Nephron (organoid): ENCODE measurements at regions not wholly inside any gene's neighbourhood (a gene's known extent, or its start where the extent isn't known, plus 50 kb on each side); places are given as distances from the start of the nearest gene placed in this dataset.

ENCODE experiments used
- H3K27ac Mint-ChIP-seq, 3 experiments: 2 replicates each; pipeline ENCODE4 v1.8.0; 2020; ENCODE audit warnings: mixed read lengths in 3 of 3, mild to moderate bottlenecking in 2 of 3, moderate library complexity in 1 of 3
- H3K27me3 Mint-ChIP-seq: 2 replicates; pipeline ENCODE4 v1.8.0; 2021; ENCODE audit warnings: low read depth, mild to moderate bottlenecking, moderate library complexity, mixed read lengths
- H3K36me3 Mint-ChIP-seq: 2 replicates; pipeline ENCODE4 v1.8.0; 2020; ENCODE audit warnings: low read depth, mixed read lengths
- H3K4me1 Mint-ChIP-seq: 2 replicates; pipeline ENCODE4 v1.8.0; 2020; ENCODE audit warnings: mixed read lengths
- H3K4me3 Mint-ChIP-seq, 3 experiments: 2 replicates each; pipeline ENCODE4 v1.8.0; 2020; ENCODE audit warnings: mild to moderate bottlenecking in 3 of 3, mixed read lengths in 3 of 3, moderate library complexity in 2 of 3
- H3K9me3 Mint-ChIP-seq: 2 replicates; pipeline ENCODE4 v1.8.0; 2020; ENCODE audit warnings: mixed read lengths
- TF ChIP-seq, protein P1 (sequence below), 3 experiments: fragments of 200-600 bp; sonication (generic); IDR thresholded peaks; one replicate each; pipeline ENCODE4 v1.5.0; 2021; ENCODE audit warnings: antibody characterized with exemption in 3 of 3; ENCODE audit not compliant: unreplicated experiment in 3 of 3

DNA sequence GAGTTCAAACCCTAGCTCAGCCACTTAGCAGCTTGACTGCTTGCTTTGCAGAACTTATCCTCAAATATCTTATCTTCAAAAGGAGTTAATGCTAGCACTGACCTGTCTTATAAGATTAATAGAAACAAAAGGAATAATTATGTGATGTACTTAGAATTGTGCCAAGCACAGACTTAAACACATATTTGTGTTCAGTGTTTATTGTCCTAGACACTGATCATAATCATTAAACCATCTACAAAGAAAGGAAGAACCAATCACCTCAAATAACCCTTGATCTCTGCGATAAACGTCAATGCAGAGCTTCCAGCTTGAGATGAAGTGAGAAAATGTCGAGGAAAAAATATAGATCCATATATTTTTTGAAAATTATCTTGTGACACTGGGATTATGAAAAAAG lies 73.1 kb downstream of the ATXN7L3B start:
- no peaks in the 10 kb centered on the region for H3K9me3 Mint-ChIP-seq
- TF ChIP-seq, protein P1, sequence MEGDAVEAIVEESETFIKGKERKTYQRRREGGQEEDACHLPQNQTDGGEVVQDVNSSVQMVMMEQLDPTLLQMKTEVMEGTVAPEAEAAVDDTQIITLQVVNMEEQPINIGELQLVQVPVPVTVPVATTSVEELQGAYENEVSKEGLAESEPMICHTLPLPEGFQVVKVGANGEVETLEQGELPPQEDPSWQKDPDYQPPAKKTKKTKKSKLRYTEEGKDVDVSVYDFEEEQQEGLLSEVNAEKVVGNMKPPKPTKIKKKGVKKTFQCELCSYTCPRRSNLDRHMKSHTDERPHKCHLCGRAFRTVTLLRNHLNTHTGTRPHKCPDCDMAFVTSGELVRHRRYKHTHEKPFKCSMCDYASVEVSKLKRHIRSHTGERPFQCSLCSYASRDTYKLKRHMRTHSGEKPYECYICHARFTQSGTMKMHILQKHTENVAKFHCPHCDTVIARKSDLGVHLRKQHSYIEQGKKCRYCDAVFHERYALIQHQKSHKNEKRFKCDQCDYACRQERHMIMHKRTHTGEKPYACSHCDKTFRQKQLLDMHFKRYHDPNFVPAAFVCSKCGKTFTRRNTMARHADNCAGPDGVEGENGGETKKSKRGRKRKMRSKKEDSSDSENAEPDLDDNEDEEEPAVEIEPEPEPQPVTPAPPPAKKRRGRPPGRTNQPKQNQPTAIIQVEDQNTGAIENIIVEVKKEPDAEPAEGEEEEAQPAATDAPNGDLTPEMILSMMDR (IDR thresholded peaks at IDR 0.05; ENCODE audit: unreplicated experiment in 3 of 3), result no peak
- H3K4me3 Mint-ChIP-seq, result no peak overlapping the region

DNA sequence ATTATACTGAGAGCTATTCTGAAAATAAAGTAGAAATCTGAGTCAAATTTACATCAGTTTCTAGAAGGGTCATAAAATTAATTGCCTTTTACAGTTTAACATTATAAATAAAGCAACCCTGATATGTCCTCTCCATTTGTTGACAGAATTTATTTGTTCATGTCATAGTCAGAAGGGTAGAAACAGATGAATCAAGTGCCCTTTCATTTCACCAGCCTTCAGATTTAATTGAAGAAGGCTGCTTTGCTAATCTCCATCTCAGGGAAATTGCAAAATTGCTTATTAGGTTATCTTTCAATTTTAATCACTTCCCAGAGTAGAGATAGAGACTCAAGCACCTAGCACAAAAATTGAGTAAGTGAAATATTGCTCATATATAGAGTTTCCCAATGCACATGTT lies 76.8 kb downstream of the ATXN7L3B start:
- no peaks in the 10 kb centered on the region for H3K36me3 Mint-ChIP-seq
- no peak overlapping the region for H3K4me3 Mint-ChIP-seq
- H3K4me1 Mint-ChIP-seq, result no peaks in the 10 kb centered on the region
- H3K9me3 Mint-ChIP-seq, result no peaks in the 10 kb centered on the region
- H3K27me3 Mint-ChIP-seq, result no peaks in the 10 kb centered on the region
- TF ChIP-seq, protein P1 (IDR thresholded peaks at IDR 0.05; ENCODE audit: unreplicated experiment in 3 of 3), result no peak
- no peak overlapping the region for H3K27ac Mint-ChIP-seq

More for the DNA sequence above, 73.1 kb downstream of the ATXN7L3B start:
- Mint-ChIP-seq H3K4me1 (no peaks in the 10 kb centered on the region), H3K36me3 (no peaks in the 10 kb centered on the region), H3K27ac (no peak overlapping the region), H3K27me3 (no peaks in the 10 kb centered on the region)

DNA sequence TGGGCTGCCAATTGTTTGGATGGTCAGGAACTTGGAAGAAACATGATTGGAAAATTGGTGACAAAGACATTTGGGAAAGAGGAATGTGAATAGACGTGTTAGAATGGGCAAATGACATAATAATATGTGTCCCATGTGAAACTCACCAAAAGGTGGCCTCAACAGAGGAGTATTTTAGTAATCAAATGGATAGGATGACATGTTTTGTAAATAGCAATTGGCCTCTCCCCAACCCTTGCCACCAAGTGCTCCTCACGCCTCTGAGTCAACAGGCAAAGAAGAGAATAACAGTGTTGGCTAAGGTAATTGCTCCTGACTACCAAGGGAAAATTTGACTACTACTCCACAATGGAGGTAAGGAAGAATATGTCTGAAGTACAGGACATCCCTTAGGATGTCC lies 81.4 kb downstream of the ATXN7L3B start:
- TF ChIP-seq, protein P1 (IDR thresholded peaks at IDR 0.05; ENCODE audit: unreplicated experiment in 3 of 3), result no peak
- Mint-ChIP-seq H3K36me3 (no peaks in the 10 kb centered on the region), H3K9me3 (no peaks in the 10 kb centered on the region), H3K27ac (no peak overlapping the region), H3K27me3 (no peaks in the 10 kb centered on the region), H3K4me1 (no peaks in the 10 kb centered on the region), H3K4me3 (no peak overlapping the region)

DNA sequence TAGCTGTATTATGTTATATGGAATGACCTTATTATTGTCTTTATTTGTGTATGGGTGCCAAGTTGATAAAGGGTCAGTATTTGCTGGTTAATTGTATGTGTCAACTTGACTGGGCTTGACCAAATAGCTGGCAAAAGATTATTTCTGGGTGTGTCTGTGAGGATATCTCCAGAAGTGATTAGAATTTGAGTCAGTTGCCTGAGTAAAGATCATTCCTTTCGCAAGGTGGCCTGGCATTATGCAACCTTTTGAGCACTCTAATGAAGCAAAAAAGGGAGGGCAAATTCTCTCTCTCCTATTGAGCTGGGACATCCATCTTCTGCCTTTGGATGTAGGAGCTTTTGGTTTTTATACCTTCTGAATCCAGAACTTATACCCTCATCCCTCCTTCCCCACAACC lies 82.2 kb downstream of the ATXN7L3B start:
- Mint-ChIP-seq H3K27me3 (no peaks in the 10 kb centered on the region), H3K27ac (no peak overlapping the region), H3K4me3 (no peak overlapping the region), H3K4me1 (no peaks in the 10 kb centered on the region), H3K9me3 (no peaks in the 10 kb centered on the region), H3K36me3 (no peaks in the 10 kb centered on the region)
- TF ChIP-seq, protein P1 (IDR thresholded peaks at IDR 0.05; ENCODE audit: unreplicated experiment in 3 of 3), result no peak

DNA sequence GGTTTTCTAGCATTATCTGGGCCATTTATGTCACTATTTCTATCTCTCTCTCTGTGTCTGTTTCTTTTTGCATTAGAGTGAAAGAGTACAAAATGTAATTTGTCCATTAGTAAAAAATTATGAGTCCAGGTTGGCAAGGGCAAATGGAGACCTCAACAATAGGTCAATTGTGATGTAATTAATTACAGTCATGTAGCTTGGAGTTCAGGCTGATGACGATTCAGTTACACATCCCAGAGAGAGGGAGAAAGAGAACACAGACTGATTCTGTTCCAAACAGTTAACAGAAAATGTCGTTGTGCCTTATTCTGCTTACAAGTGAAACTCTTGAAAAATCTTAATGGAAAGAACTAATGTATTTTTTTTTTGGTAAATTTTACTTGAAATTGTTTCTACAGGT lies 83.3 kb downstream of the ATXN7L3B start:
- TF ChIP-seq, protein P1 (IDR thresholded peaks at IDR 0.05; ENCODE audit: unreplicated experiment in 3 of 3), result no peak
- Mint-ChIP-seq H3K4me1 (no peaks in the 10 kb centered on the region), H3K9me3 (no peaks in the 10 kb centered on the region), H3K27ac (no peak overlapping the region), H3K36me3 (no peaks in the 10 kb centered on the region), H3K4me3 (no peak overlapping the region), H3K27me3 (no peaks in the 10 kb centered on the region)

DNA sequence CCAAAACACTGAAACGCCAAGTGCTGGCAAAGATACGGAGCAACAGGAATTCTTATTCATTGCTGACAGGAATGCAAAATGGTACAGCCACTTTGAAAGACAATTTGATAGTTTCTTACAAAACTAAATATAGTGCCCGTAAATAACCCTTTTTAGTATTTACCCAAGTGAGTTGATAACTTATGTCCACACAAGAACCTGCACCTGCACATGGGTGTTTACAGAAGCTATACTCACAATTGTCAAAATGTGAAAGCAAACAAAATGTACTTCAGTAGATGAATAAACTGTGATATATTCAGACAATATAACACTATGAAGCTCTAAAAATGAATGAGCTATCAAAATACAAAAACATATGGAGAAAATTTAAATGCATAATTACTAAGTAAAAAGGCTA lies 86.6 kb downstream of the ATXN7L3B start:
- H3K27ac Mint-ChIP-seq, result no peak overlapping the region
- no peaks in the 10 kb centered on the region for H3K27me3 Mint-ChIP-seq
- no peak overlapping the region for H3K4me3 Mint-ChIP-seq
- H3K9me3 Mint-ChIP-seq, result no peaks in the 10 kb centered on the region
- TF ChIP-seq, protein P1 (IDR thresholded peaks at IDR 0.05; ENCODE audit: unreplicated experiment in 3 of 3), result no peak
- H3K36me3 Mint-ChIP-seq, result no peaks in the 10 kb centered on the region
- no peaks in the 10 kb centered on the region for H3K4me1 Mint-ChIP-seq
